NCI-H345 treated with DMSO at 0.1 percent for 48 hours (cell line): ENCODE measurements at regions not wholly inside any gene's neighbourhood (a gene's known extent, or its start where the extent isn't known, plus 50 kb on each side); places are given as distances from the start of the nearest gene placed in this dataset.
"Not testable (repeated sequence)": the region's sequence is repeated elsewhere in the genome, so short reads cannot be mapped to it uniquely, and the experiment has no call there.

Source experiments
- DNase-seq: peaks from one replicate; lab custom pipeline; 2025; ENCODE audit not compliant: unreplicated experiment; lab: John Stamatoyannopoulos, UW

DNA sequence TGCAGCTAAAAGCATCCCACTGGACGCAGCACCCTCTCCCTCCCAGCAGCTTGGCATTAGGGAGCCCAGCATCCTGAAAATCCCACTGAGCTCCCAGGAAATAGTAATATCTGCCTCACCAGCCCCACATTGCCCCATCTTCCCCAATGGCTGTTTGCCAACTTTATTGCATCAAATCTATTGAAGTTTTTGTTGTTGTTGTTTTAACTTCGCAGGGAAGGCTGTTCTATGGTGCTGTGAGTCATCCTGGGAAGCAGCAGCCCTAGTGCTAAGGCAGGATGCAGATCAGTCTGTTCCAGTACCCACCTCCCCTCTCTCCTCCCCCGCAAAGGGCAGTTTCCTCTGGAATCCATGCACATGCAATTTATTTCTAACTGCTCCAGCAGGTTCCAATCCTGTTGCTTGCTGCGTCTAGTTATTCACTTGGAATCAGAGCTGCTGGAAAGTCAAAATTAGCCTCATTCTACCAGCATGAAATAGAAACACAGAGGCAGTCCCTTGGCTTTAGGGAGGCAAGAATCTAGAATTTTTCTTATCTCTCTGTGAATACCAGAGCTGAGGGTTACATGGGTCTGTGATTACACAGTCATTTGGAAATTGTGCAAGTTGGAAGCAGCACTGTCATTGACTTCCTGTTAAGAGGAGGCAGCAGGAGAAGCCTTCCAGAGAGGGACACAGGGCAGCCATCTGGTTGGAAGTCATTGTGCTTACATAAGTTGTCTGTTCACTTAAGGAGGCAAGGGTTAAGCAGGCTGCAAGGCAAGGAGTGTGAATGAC lies 115.9 kb upstream of the CACUL1 start:
- no peak for DNase-seq

DNA sequence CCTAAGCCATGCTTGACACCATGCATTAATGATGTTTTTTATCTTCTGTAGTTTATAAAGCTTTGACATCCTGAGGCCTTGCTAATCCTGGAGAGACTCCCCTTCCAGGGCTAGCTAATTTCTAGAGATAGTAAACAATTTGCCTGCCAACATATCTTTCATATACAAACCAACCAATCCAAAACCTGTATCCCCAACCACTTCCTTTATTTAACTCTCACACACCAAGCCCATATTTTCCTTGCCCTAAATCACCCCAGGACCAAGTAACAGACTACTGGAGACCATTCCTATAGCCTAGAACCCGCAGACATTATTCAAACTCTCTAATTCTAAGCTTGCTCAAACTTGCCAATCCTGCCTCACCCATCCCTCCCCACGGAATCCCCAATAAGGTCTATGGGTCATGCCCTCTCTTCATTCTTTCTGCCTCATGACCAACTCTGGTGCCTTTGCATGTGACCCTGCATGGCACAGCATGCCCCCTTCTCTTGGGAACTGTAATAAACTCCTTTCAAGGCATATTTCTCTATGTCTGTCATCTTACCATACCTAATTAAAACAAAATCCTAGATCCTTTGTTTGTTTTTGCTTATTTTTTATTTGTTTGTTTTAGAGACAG lies 116.6 kb upstream of the CACUL1 start:
- DNase-seq, result no peak

DNA sequence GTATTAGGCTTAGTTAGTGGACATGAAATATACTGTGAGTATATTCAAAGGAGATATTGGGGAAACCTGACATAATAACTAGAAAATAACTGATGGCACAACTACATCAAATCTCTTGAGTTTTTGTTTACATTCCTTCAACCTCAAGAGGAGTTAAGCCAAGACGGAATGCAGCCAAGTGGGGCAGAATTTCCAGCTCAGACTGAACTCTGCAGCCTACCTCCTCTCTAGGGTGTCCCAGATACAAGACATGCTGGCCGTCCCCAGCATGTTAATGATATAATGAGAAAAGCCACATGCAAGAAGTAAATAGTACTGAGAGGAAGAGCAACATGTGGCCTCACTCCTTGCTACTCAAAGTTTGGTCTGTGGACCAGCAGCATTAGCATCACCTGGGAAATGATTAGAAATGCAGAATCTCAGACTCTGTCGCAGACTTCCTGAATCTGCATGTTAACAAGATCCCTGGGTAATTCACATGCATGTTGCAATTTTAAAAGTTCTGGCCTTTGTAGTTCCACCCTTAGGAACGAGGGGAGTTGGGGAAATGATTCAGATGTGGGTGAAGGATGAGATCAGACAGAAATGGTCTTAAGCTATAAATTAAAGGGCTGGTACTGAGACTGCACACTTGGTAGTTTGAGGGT lies 118.4 kb upstream of the CACUL1 start:
- no peak for DNase-seq

DNA sequence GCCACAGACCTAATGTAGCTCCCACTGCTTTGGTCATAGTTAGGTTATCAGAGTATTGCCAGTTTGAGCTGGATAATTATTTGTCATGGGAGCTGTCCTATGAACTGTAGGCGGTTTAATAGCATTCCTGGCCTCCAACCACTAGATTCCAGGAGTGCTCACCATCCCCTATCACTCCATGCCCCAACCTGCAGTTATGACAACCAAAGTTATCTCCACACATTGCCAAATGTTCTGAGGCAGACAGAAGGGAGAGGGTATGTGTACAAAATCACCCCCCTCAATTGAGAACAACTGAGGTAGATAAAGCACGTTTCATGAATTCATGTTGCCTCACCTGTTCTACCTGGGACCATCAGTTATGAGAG lies 119.0 kb upstream of the CACUL1 start:
- no peak for DNase-seq

DNA sequence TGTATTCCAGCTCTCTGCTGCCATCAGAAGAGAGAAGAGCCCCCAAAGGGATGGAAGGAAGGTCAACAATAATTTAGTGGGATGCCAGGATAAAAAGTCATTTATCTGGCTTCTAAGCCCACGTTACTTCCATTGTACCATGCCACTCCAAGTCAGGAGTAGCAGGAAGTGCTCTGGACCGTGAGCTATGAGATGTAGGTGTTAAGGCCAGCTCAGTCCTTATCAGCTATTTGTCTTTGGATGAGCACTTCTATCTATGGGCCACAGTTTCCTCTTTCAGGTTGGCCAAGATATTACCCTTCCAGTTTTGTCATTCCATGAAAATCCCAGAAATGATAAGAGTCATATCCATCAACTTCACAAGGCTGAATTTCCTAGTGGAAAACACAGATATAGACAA lies 119.4 kb upstream of the CACUL1 start:
- no peak for DNase-seq

DNA sequence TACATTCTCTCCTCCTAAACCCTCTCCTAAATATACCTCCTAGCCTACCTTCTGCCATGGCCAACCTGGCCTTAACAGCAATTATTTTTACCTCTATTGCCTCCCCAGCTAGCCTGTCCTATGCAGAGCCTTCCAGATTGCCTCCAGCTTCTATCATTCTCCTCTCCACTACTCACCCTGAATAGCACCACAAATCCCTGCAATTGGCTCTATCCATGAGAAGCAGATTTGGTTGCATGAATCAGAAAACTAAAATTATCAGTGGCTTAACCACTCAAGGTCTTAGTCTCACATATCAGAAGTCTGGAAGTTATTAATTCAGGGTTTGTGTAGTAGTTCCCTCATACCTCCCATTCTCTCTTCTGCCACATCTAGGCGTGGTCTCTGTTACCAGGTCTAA lies 120.3 kb upstream of the CACUL1 start:
- DNase-seq, result no peak

DNA sequence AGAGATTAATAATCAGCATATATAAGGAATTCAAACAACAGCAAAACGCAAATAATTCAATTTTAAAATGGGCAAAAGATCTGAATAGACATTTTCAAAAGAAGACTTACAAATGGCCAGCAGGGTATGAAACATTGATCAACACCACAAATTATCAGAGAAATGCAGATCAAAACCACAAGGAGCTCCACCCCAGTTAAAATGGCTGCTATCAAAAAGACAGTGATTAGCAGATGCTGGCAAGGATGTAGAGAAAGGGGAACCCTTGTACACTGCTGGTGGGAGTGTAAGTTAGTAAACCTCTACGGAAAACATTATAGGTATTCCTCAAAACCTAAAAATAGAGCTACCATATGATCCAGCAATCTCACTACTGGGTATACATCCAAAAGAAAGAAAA lies 128.0 kb upstream of the CACUL1 start:
- DNase-seq, result no peak

DNA sequence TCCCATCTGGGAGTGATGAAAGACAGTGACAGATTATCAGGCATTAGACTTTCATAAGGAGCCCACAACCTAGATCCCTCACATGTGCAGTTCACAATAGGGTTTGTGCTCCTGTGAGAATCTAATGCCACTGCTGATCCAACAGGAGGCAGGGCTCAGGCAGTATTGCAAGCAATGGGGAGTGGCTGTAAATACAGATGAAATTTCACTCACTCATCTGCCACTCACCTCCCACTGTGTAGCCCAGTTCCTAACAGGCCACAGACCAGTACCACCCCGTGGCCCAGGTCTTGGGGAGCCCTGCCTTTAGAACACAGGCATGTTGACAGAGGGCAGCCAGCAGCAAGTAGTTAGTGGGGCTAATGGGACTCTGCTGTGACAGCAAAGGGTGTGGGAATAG lies 137.3 kb upstream of the NANOS1 start:
- DNase-seq, result no peak

DNA sequence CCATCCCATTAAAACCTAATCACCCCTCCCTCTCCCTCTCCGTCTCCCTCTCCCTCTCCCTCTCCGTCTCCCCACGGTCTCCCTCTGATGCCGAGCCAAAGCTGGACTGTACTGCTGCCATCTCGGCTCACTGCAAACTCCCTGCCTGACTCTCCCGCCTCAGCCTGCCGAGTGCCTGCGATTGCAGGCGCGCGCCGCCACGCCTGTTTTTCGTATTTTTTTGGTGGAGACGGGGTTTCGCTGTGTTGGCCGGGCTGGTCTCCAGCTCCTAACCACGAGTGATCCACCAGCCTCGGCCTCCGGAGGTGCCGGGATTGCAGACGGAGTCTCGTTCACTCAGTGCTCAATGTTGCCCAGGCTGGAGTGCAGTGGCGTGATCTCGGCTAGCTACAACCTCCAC lies 134.6 kb upstream of the NANOS1 start:
- DNase-seq, result not testable (repeated sequence)

DNA sequence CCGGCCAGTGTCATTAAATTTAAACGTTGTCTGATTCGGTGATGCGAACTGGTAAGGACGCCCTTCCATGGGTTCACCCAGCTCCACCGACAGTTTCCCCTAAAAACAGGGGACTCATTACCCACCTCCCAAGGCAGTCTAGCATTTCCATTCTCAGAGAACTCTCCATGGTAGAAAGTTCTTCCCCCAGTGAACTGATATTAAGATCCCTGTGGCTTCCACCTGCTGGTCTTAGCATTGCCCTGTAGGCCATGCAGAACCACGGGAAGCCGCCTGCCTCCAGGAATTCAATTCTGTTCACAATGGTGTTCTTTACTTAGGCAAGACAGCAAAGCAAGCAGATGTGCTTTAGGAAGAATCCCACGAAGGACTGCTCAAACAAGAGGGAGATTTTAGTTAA lies 128.9 kb upstream of the NANOS1 start:
- DNase-seq, result no peak

DNA sequence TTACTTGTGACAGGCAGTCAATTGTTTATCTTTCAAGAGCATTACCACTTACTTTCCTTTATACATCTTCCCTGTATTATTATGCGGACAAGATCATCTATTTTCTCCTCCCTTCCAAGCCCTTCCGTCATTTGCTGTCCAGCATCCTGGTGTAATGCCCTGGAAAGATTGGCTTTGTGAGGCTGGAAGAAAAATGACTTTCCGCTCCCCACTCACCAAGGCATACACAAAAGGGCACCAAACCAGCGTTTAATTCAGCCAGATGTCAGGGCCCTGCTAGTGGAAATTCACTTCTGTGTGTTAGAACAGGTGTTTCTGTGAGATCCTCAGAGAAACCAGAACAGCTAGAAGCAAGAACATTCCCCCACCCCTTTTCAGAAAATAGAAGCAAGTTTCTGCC lies 128.1 kb upstream of the NANOS1 start:
- no peak for DNase-seq

DNA sequence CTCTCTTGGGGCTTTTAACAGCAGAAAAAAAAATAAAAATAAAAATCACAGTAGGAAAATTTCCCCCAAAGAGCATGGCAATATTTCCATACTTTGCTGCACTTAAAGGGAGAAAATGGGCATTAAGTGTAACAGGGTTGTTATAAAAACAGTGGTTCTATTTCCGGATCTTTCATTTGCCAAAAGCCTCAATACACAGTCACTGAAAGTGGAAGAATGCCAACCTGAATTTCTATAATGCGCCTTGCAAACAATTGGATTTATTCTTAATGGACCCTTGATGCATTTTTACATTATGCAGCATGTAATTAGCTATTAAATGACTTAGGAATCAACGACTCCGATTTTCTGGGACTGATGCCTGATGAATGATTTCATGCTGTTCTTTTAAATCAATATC lies 127.6 kb upstream of the NANOS1 start:
- DNase-seq, result no peak

DNA sequence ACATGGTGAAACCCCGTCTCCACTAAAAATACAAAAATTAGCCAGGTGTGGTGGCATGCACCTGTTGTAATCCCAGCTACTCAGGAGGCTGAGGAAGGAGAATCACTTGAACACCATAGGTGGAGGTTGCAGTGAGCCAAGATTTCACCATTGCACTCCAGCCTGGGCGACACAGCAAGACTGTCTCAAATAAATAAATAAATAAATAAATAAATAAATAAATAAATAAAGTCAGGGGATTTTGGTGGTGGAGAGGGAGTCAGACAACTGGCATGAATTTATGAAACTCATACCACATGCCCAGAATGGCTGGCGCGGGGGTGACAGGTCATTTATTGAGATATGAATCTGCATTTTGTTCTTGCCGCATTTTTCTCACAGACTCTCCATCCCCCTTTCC lies 126.9 kb upstream of the NANOS1 start:
- DNase-seq, result not testable (repeated sequence)

DNA sequence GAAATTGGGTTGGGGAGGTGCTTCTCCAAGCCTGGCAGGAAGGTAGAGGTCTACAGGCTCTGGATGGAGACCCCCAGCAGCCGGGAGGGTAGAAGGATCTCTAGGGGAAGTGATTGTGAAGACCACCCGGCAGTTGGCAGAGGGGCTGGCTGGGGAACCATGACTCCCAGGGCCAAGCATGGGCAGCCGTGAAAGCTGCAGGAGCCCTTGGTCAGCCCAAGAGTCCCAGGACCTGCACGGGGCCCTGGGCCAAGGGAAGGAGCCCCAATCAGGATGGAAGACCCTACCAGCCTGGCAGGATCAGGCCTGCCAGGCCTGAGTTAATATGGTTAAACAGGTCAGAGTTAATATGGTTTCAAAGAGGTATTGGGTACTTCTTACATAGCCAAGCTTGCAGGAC lies 126.3 kb upstream of the NANOS1 start:
- no peak for DNase-seq

DNA sequence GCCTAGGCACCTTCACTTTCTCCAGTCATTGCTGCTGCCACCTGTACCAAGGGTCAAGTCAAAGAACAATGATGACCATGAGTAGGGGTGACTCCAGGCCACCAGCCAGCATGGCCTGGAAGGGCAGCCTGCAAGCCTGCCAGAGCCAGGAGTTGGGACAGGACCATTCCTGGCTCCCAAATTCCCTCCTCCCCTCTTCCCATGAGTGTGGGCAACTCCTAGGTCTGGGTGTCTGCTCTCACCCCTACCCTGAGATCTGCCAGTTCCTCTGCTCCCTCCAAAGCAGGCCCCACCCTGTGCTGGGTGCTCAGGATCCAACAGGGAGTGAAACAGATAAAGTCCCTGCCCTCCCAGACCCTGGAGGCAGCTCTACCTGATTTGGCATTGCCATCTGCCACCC lies 125.8 kb upstream of the NANOS1 start:
- DNase-seq, result no peak

DNA sequence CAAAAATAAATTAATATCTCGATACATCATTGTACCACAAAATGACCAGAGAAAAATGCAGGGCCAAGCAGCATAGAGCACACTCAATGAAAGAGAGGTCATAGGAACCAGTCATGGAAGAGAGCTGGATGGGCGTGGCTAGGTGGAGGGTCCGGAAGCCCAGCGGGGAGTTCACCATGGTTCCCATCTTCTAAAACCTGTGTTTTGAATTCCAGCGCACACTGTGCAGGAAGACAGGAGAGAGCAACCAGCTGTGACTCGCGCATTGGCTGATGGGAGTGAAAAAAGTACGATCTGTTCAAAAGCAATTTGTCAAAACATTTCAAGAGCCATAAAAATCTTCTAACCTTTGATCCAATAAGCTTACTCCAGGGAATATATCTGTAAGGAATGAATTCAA lies 125.2 kb upstream of the NANOS1 start:
- DNase-seq, result no peak

DNA sequence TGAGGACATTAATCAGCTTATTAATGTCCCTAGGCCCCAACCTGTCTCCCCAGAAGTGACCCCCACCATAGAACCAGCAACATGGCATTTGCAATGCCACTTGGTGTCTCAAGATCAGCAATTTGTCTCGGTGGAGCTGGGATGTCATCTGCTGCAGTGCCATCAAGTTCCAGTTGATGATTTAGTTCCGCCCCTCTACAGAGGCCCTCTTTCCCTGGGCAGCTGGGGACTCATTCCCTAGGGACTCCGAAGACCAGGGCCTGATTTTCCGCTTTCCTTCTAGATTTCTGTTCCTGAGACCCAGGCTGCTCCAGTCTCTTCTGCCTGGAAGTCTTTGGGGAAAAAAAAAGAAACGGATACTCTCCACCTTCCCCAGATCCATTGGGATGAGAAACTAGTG lies 122.5 kb upstream of the NANOS1 start:
- no peak for DNase-seq

DNA sequence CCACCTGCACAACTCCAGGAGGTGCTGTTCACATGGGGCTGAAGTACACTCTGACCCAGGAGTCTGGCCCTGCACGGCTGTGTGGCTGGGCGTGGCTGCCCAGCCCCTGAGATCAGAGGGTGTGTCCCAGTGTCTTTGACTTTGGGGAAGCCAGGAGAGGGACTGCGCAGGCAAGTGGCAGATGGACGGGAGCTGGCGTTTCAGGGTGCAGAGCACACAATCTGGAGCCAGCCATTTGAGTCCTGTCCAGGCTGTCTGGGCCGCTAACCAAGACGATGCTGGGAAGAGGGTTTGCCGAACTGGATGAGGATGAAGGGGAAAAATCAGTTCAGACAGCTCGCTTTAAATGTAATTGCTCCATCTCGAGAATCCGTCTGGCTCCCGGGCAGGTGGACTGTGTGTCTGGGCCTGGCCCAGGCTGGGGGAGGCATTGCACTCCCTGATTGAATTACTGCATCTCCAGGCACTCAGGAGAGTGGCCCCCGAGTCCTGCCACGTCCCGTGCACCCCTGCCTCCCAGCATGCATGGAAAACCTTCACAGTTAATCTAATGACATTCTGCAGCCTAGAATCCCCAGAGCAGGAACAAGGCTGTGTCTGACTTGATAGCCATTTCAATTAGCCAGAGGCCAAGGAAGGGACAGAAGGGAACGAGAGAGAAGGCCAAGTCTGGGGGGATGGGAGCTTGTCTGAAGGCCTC lies 120.8 kb upstream of the NANOS1 start:
- no peak for DNase-seq

DNA sequence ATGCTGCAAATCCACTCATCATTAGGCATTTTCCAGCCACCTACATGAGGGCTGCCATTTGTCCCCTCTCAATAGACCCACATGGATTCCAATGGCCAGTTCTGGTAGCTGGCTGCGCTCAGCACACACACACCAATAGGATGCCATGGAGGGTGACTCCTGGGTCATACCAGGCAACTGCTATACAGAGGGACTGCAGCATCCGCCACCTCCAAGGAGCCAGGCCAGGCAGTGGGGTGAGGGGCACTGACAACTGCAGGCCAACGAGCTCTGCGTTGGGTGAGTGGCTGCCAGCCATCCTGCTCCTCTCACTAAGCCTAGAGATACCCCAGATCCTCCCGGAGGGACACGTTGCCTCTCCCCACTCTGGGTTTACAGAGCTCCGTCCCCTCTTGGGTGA lies 118.8 kb upstream of the NANOS1 start:
- no peak for DNase-seq

DNA sequence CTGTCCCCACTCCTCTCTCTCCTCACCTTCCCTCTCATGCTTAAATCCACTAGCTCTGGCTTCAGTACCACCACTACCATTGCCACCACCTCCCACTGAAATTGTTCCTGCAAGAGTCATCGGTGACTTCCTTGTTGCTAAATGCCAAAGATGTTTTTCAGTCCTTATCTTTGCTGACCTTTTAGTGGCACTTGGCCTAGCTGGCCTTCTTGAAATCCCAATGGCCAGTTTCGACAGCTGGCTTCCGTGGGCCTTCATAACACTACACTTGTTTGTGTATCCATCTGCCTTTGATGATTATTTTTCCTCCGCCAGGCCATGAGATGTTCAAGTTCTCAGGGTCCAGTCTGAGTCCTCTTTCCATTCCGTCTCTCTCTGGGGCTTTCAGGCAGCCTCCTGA lies 118.2 kb upstream of the NANOS1 start:
- DNase-seq, result no peak

DNA sequence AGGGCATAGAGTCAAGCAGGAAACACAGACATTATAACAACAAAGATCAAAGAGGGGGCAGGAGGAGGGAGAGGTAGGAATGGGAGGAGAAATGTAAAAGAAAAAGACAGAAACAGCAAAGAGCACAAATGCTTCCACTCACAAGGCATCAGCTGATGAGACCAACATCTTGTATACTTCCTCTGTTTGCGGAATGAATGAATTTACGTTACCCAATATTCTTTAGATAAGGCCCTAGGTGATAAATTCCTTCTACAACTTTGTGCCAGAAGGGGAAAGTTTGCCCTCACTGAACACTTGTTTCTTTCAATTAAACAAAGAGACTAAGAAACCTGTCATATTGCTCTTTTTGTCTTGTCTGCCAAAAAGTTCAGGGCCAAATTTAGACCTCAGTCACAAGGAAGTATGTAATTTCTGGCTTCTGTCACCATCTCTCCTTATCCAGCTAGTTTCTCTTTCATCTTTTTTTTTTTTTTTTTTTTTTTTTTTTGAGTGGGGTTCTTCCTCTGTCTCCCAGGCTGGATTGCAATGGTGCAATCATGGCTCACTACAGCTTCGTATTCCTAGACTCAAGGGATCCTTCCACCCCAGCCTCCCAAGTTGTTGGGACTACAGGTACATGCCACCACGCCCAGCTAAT lies 116.4 kb upstream of the NANOS1 start:
- no peak for DNase-seq

DNA sequence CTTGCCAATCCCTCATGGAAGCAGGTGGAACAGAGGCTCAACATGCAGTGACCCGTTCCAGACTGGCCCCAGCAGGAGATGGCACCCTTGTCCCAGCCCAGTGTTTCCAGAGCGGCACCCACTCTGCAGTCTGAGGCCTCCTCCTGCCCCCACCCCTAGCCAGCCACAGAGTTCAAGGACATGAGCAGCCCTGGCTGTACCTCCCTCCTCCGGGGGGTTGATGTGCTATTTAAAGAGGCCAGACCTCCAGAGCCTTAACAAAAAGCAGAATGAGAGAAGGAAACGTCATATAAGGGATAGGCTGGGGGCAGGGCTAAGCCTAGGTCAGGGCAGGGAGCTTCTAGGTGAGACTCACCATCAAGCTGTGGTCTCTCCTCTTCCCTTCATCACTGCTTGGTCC lies 115.7 kb upstream of the NANOS1 start:
- no peak for DNase-seq
